ENCODE measurements at regions not wholly inside any gene's neighbourhood (a gene's known extent, or its start where the extent isn't known, plus 50 kb on each side); places are given as distances from the start of the nearest gene placed in this dataset.
"Not testable (repeated sequence)": the region's sequence is repeated elsewhere in the genome, so short reads cannot be mapped to it uniquely, and the experiment has no call there.

DNA sequence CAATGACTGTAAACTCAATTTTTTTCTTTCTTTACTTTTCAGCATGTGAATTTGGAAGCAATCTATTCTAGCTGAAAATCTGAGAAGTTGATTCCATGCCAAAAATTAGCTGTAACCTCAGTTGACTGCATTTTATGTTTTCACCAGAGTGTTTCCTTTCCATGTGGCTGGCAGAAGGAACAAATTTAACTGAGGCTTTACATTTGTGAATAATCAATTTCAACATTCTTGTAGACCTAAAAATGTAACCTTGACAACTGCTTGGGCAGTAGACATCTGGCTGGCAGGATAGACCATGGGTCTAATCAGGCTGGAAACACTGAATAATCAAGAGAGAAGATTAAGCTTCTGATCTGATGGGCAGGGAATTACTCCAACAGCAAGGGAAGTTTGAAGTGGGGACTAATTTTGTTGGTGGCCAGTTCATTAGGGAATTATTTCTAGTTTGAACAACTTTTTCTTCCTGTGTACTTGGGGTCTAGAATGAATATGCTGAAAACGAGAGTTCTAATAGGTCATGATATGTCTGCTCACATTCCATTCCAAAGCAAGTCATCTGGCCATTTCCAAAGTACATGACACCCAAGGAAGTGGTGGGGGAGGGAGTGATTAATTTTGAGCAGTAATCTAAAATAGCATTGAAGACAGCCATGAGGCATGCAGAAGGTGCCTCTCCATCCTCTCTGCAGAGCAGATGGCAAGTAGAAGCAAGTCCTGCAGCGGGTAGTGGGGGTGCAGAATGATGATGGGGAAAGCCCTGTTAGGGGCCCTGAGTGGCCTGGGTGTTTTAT lies 68.2 kb downstream of the ATP23 start:
- DNase-seq = no peak

DNA sequence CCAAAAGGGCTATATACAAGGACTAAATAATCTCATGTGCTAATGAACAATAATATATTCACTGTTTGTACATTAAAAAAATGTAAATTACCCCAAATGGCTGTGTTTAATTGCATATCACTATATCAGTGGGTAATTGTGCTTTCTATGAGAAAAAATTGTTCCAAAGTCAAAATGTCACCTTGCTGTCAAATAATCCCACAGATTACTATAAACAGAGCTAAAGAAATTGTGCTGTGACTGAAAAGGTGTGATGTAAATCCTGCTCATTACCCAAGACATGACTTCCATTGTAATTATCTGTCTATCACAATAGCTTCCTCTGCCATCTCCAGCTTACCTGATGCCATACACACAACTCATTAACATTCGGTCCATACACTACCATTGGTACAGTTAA lies 70.3 kb downstream of the ATP23 start:
- no peak for DNase-seq

DNA sequence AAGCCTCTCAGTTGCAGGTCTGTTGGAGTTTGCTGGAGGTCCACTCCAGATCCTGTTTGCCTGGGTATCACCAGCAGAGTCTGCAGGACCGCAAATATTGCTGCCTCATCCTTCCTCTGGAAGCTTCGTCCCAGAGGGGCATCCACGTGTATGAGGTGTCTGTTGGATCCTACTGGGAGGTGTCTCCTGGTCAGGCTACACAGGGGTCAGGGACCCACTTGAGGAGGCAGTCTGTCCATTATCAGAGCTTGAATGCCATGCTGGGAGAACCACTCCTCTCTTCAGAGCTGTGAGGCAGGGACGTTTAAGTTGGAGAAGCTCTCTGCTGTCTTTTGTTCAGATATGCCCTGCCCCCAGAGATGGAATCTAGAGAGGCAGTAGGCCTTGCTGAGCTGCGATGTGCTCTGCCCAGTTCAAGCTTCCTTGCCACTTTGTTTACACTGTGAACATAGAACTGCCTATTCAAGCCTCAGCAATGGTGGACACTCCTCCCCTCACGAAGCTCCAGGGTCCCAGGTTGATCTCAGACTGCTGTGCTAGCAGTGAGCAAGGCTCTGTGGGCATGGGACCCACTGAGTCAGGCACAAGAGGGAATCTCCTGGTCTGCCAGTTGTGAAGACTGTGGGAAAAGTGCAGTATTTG lies 81.1 kb downstream of the ATP23 start:
- DNase-seq = not testable (repeated sequence)

DNA sequence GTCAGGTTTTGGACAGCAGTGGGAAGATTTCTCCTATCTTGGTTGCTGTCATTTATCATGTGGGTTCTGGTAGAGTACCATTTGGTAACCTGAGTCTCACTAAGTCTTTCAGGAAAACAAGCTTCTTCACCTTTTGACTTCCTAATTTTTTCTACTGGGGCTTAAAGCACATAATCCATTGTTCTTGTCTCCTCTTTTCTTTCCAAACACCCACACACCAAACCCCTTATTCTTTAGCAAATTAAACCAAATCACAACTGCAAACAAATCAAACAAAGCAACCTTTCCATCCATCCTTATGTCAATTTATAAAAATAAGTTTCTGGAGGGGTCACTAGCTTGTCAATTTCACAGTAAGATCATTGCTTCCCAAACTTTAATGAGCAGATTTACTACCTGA lies 84.1 kb downstream of the ATP23 start:
- no peak for DNase-seq

DNA sequence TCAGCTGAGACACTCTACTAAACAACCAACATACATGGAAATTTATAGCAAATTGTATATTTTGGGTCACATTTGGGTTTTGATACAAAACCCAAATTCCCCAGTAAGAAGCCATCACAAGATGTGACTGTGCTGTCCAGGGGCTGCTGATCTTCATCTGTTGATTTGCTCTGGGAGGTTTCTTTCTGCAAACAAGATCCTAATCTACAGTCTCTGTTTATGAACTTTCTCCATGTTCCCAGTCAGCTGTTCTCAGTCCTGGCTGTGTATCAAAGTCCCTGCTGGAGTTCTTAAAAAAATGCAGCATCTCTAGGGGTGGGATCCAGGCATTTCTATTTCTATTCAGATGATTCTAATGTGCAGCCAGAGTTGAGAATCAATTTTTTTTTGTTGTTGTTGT lies 85.1 kb downstream of the ATP23 start:
- no peak for DNase-seq

DNA sequence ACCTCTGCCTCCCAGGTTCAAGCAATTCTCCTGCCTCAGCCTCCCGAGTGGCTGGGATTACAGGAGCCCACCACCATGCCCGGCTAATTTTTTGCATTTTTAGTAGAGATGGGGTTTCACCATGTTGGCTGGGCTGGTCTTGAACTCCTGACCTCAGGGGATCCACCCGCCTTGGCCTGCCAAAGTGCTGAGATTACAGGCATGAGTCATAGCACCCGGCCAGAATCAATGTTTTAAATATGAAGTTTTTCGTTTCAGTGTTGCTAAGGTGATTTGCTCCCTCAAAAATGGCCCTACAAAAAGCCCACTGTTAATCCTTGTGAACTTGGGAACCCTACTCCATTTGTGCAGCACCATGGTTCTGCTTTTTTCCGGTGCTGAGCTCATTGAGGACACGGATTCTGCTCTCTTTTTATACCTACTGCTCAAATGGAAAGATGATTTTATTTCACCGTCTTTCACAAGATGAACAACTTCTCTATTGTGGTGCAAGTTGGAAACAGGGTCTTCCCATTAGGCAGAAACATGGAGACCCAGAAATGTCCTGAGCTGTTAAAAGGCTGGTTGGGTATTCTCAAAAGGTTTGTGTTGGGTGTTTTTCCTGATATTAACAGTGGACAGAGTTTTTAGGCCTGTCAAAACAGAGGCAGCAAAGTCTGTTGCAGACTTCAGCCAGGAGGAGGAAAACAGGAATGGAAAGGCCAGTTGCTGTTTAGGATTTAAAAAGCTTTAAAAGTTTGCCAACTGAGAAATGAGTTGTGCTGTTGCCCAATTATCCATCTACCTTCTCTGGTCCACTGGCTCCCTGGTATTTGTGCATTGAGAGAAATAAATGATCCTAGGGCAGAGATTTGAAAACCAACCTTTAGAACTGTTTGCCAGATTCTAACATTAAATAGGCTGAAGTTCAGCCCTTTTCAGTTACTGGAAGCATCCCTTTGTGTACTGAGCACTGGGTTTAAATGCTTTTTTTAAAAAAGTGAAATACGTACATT lies 85.8 kb downstream of the ATP23 start:
- DNase-seq = no peak

DNA sequence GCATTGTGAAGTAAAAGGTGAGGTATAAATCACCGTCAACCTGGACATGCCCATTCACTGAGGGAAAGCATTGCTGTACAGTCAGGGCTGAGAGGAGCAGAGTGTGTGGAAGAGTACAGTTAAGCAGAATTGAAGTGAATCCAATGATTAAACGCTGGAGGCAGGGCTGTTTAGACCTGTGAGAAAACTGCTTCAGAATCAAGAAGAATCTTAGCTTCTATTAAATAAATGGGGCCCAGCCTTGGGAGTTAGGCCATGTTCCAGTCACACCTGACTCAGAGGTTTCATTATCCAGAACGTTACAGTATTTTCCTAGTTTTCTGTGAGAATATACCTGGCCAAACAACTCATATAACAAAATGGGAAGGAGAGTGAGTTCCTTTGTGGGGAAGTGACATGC lies 86.9 kb downstream of the ATP23 start:
- no peak for DNase-seq

DNA sequence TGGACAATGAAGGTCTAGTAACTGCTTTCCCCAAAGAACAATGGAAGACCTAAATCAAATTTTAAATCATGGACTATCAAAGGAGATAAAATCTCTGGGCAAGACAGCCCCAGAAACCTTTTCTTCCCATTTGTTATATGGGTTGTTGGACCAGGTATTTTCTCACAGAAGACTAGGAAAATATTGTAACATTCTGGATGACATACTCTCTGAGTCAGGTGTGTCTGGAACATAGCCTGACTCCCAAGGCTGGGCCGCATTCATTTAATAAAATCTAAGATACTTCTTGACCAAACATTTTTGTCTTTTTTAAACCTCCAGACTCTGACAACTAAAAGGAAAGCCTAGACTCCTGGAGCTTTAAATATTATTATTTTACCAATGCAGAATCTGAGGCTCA lies 87.9 kb downstream of the ATP23 start:
- no peak for DNase-seq

DNA sequence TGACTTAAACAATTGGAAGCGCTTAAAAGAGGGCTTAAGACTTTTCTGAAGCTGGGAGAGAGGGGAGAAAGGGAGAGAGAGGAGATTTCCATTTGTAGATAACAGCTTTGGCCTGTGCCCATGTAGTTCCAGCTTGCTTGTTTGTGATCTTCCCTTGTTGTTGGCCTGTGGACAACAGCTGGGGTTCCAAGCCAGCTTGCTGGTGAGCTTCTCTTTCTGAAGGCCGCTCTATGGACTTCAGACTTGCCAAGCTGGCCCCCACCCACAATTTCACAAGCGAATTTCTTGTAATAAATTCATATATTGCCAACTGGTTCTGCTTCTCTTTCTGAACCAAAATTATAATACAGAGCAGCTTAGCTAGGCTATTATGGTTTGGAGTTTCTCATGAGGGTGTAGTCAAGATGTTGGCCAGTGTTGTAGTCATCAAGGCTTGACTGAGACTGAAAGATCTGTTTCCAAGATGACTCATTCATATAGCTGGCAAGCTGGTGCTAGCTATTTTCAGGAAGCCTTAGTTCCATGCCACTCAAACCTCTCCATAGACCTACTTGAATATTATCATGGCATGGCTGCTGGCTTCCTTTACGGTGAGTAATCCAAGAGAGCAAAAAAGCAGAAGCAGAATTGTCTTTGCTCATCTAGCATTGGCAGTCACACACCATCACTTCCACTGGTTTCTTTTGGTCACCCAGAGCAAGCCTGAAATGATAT lies 89.4 kb downstream of the ATP23 start:
- DNase-seq = no peak

DNA sequence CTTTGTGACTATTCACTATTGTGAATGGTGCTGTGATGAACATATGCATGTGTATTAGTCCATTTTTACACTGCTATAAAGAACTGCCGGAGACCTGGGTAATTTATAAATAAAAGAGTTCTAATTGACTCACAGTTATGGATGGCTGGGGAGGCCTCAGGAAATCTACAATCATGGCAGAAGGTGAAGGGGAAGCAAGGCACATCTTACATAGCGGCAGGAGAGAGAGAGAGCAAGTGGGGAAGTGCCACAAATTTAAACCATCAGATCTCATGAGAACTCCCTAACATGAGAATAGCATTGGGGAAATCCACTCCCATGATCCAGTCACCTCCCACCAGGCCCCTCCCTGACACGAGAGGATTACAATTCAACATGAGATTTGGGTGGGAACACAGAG lies 90.8 kb downstream of the ATP23 start:
- DNase-seq = no peak

DNA sequence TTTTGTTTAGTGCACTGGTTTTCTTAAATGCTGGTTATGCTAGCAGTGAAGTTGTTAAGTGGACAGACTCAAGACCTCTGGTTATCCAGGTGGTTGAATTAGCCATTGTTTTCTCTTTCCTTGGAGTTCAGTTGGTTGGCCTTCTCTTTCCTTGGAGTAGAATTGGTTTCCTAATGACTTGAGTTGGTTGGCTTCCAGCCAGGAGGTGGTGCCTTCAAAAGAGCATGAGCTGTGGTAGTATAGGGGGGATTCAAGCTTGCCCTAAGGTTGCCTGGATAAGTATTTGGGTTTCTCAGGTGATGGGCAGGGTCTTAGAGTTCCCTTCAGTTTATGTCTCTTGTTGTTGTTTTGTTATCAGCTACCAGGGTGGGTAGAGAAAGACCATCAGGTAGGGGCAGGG lies 92.5 kb downstream of the ATP23 start:
- DNase-seq = no peak

DNA sequence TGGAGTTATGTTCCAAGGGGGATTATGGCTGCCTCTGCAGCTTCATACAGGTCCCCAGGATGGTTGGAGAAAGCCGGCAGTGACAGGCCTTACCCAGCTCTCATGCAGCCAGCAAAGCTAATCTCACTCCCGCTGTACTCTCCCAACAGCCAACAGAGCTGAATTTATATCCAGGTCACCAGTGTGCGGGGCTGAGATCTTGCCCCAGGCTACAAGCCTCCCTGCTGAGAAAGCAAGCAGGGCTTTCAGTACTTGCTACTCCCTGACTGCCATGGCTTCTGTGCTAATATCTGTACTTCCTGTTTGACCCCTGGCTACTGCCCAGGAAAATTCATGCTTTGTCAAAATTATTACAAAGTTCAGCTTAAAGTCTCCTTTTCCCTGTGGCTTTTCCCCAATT lies 92.9 kb downstream of the ATP23 start:
- no peak for DNase-seq

DNA sequence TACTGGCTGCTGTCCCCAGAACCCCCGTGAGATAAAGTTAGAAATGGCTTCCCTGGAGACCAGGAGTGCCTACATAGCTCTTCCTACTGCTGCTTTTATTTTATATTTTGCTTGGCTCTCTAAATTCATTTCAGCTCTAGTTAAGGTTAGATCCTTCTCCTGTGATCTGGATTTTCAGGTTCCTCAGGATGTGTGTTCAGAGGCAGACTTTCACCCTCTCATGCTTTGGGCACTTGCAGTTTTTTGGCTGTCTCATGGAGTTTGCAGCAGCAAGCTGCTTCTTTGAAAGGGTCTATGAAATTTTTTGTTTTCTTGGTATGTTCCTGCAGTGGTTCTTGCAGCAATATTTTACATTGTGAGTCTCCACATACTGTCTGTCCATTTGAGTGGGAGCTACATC lies 93.3 kb downstream of the ATP23 start:
- no peak for DNase-seq

DNA sequence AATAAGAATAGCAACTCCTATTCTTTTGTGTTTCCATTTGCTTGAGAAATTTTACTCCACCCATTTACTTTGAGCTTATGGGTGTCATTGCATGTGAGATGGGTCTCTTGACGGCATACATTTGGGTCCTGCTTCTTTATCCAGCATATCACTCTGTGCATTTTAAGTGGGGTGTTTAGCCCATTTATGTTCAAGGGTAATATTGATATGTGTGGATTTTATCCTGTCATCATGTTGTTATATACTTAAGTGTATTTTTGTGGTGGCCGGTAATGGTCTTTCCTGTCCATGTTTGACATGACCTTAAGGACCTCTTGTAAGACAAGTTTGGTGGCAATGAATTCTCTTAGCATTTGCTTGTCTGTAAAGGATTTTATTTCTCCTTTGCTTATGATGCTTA lies 100.1 kb downstream of the ATP23 start:
- no peak for DNase-seq

DNA sequence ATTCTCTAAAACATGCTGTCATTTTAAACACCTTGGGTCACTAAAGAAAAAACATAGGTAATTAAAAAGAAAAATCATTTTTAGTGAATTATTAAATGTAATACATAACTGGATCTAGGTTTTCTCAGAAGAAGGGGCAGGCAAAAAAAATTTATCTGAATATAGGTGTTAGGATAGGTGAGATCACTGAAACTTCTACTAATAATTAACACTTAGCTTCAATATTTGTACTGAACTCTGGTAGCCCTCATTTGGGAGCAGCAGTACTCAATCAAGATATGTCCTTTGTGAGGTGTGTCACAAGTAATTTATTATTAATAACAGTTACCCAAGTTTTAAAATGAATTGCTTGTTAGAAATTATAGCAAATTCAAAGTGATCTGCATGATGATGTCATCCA lies 103.6 kb downstream of the ATP23 start:
- DNase-seq = no peak

DNA sequence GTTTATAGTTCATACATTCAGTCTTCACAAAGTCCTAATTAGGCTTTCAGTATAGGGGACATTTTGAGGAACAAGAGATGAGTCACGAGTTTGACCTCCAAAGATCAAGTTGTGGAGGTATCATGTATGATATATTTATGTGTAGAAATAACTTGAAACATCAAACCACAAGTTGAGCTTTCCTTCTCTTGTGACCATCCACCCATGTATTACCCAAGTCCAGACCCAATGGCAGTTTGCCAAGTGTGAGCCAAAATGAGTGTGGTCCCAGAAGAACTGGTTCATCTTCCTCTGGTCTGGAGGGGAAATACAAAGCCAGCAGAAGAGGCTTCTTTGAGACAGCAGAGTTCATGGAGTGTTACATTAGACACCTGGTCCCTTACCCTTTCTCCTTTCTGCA lies 104.9 kb downstream of the ATP23 start:
- DNase-seq = no peak

DNA sequence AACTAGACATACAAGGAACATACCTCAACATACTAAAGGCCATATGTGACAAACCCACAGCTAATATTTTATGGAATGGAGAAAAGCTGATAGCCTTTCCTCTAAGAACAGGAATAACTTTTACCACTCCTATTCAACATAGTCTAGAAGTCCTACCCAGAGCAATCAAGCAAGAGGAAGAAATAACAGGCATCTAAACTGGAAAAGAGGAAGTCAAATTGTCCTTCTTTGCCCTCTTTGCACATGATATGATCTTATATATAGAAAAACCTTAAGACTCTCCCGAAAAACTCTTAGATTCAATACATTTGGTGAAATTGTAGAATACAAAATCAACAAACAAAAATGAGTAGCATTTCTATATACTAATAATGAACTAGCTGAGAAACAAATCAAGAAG lies 110.0 kb downstream of the ATP23 start:
- no peak for DNase-seq

DNA sequence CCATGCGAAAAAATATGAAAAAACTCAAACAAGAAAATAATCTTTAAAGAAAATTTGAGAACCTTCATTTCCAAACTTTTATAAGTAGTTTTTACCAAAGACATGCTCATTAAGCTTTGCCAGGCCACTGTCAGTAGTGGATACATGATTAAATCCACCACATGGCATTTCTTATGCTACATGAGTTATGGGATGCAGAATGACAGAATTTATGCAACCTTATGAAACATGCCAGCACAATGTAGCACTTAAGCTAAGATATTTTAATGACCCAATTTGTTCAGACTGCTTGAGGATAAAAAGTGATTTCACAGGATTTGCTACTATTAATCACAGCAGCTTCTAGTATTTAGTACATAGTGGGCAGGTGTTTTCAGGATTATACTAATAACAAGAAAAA lies 123.3 kb downstream of the ATP23 start:
- no peak for DNase-seq

DNA sequence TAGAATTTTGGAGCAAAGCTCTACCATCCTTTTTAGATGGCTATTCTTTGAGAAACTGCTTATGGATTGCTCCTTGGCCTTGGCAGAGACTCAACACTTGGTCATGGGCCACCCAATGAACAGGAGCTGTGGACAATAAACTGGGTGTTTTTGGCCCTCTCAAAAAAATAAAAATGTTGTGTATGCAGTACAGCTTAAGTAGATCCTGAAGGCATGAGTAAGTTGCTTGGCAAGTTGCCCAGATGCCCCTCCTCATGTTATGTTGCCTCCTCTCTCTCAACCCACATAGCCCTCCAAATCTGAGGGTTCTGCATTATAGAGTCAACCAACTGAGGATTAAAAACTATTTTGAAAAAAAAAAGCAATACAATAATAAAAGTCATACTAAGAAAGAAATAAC lies 124.9 kb downstream of the ATP23 start:
- no peak for DNase-seq

DNA sequence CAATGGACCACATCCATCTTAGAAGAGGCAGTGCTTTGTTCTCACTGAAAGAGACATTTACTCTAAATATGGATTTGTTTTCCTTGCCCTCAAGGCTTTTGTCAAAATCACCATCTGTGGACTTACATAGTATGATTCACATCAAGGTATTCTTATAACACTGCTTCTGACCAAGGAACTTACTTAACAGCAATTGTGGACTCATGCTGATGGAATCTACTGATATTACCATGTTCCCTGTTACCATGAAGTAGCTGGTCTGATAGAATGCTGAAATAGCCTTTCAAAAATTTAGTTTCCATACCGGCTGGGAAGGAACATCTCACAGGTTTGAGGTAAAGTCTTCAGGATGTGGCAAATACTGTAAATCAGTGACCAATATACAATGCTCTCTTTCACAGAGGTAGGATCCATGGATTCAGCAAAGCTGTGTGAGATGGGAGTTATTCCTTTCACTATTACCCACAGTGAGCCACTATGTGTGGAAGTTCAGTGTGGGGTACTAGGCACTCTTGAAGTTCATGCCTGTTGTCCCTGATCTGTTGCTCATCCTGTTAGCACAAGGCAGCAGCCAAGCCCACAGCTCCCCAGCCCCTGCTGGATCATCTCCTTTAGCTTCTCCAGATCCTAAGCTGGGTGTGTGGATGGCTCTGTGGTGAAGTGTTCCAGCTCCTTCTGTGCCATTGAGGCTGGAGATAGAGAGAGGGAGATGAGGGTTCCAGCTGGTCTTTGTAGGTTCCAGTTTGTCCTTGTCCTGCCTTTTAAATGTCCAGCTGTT lies 126.4 kb downstream of the ATP23 start:
- DNase-seq = no peak

DNA sequence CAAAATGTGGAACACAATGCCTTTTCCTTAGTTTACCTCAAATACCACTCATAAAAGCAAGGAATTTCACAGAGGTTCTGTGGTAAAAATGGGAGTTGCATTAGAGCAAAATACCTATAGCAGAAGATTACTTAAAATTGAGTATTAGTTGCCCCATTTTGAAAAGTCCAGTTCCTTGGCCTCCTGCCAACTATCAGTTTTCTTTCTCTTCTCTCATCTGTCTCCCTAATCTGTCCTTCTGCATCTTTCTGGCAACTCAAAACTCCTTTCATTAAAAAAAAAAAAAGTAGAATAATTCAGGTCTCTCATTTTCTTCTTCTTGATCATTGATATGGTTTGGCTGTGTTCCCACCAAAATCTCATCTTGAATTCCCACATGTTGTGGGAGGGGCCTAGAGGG lies 127.3 kb downstream of the ATP23 start:
- DNase-seq = no peak

DNA sequence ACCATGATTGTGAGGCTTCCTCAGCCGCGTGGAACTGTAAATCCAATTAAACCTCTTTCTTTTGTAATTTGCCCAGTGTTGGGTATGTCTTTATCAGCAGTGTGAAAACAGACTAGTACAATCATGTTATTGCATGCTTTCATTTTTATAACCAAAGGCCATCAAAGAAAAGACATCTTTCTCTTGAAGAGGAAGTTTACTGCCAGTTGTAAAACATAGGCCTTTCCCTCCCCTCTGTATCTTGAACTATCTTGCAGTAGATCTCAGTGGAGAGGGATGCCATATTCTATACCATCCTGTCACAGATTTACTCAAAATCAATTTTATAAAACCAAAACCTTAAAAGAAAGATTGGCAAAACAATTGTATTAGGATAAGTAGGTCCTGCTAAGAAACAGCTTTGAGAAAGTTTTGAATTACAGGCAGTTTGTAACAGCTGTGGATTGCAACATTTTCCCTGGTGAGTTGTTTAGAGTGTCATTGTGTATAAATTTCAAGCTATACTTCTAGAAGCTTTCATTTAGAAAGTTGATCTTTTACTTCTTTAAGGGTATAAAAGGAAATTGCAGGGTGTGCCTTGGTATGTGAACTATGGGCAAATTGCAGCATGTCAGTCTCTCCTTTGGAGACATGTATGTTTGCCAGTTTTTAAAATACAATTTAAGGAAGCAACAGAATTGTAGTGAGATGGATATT lies 128.0 kb downstream of the ATP23 start:
- no peak for DNase-seq
